ENCODE measurements at regions not wholly inside any gene's neighbourhood (a gene's known extent, or its start where the extent isn't known, plus 50 kb on each side); places are given as distances from the start of the nearest gene placed in this dataset.

- TF ChIP-seq TAF1 (IDR thresholded peaks at IDR 0.05; ENCODE audit: low read depth, low read length) (no peak), POLR2A (IDR thresholded peaks at IDR 0.05; ENCODE audit: low read depth, low read length) (no peak), POLR2AphosphoS5 (IDR thresholded peaks at IDR 0.05; ENCODE audit: low read depth, low read length) (no peak)
Observed at GRCh38 chr14:84303140-84303539, 1226.8 kb upstream of the FLRT2 start.

Measured in GM12891 (cell line).